Activated CD8-positive, alpha-beta memory T cell treated with anti-CD3 and anti-CD28 coated beads for 1 hour (primary cell): ENCODE measurements at regions not wholly inside any gene's neighbourhood (a gene's known extent, or its start where the extent isn't known, plus 50 kb on each side); places are given as distances from the start of the nearest gene placed in this dataset.

Experiments
- DNase-seq, 2 donors: peaks; one replicate each; pipeline ENCODE4 v3.0.0-alpha.2; 2020; ENCODE audit warnings: low read depth in 1 of 2; ENCODE audit errors: extremely low read depth in 1 of 2

GRCh38 chr1:229024528-229025130 is 246.3 kb upstream of the RAB4A start:
- DNase-seq = no peak

GRCh38 chr1:229025576-229025975 is 245.3 kb upstream of the RAB4A start:
- DNase-seq = no peak

- DNase-seq = no peak
Measured at GRCh38 chr1:229027158-229027557, 243.8 kb upstream of the RAB4A start.

GRCh38 chr1:229027622-229028182 is 243.2 kb upstream of the RAB4A start:
- no peak for DNase-seq

- no peak for DNase-seq
Measured at GRCh38 chr1:229028544-229028943, 242.4 kb upstream of the RAB4A start.

- no peak for DNase-seq
Measured at GRCh38 chr1:229028987-229029878, 241.7 kb upstream of the RAB4A start.

- DNase-seq = no peak
Measured at GRCh38 chr1:229029879-229030235, 241.1 kb upstream of the RAB4A start.

- DNase-seq = no peak
Measured at GRCh38 chr1:229030630-229031029, 240.3 kb upstream of the RAB4A start.

- DNase-seq = no peak
Measured at GRCh38 chr1:229031061-229031460, 239.8 kb upstream of the RAB4A start.

GRCh38 chr1:229031481-229032341 is 239.2 kb upstream of the RAB4A start:
- DNase-seq = no peak

GRCh38 chr1:229032375-229032774 is 238.5 kb upstream of the RAB4A start:
- no peak for DNase-seq

GRCh38 chr1:229033480-229033879 is 237.4 kb upstream of the RAB4A start:
- DNase-seq = no peak

- DNase-seq = no peak
Measured at GRCh38 chr1:229034342-229034741, 236.6 kb upstream of the RAB4A start.

GRCh38 chr1:229035054-229035747 is 235.7 kb upstream of the RAB4A start:
- no peak for DNase-seq

GRCh38 chr1:229035748-229036082 is 235.2 kb upstream of the RAB4A start:
- DNase-seq = no peak

GRCh38 chr1:229037806-229038405 is 233.0 kb upstream of the RAB4A start:
- DNase-seq = no peak

GRCh38 chr1:229040630-229041358 is 230.1 kb upstream of the RAB4A start:
- no peak for DNase-seq

GRCh38 chr1:229041946-229042345 is 229.0 kb upstream of the RAB4A start:
- no peak for DNase-seq

- DNase-seq = no peak
Measured at GRCh38 chr1:229042482-229042881, 228.4 kb upstream of the RAB4A start.

- no peak for DNase-seq
Measured at GRCh38 chr1:229043115-229043514, 227.8 kb upstream of the RAB4A start.
